Stimulated activated CD8-positive, alpha-beta memory T cell treated with anti-CD3 and anti-CD28 coated beads, Interleukin-4, amount 100 ng/mL, for 48 hours (primary cell): ENCODE measurements at regions not wholly inside any gene's neighbourhood (a gene's known extent, or its start where the extent isn't known, plus 50 kb on each side); places are given as distances from the start of the nearest gene placed in this dataset.
"Not testable (repeated sequence)": the region's sequence is repeated elsewhere in the genome, so short reads cannot be mapped to it uniquely, and the experiment has no call there.

Source experiments
- DNase-seq: peaks from one replicate; pipeline ENCODE4 v3.0.0-alpha.2; 2020

GRCh38 chr17:83192161-83192788, 112.9 kb downstream of the METRNL start:
- DNase-seq = peak; percentile 31

- not testable (repeated sequence) for DNase-seq
Measured at GRCh38 chr17:83192789-83193335, 113.5 kb downstream of the METRNL start.

- DNase-seq = peak; percentile 59
Measured at GRCh38 chr17:83193336-83194185, 114.2 kb downstream of the METRNL start.

GRCh38 chr17:83194186-83194561, 114.8 kb downstream of the METRNL start:
- no peak for DNase-seq

GRCh38 chr17:83194761-83195329, 115.4 kb downstream of the METRNL start:
- peak; percentile 45 for DNase-seq

GRCh38 chr17:83195330-83196023, 116.1 kb downstream of the METRNL start:
- no peak for DNase-seq

GRCh38 chr17:83196024-83196365, 116.6 kb downstream of the METRNL start:
- peak; percentile 23 for DNase-seq

- DNase-seq = peak; percentile 25
Measured at GRCh38 chr17:83196366-83196765, 117.0 kb downstream of the METRNL start.

- peak; percentile 18 for DNase-seq
Measured at GRCh38 chr17:83196973-83197880, 117.8 kb downstream of the METRNL start.

GRCh38 chr17:83198366-83199341, 119.2 kb downstream of the METRNL start:
- DNase-seq = no peak

- DNase-seq = peak; percentile 90
Measured at GRCh38 chr17:83199500-83200201, 120.2 kb downstream of the METRNL start.

GRCh38 chr17:83200231-83200699, 120.9 kb downstream of the METRNL start:
- peak; percentile 89 for DNase-seq

GRCh38 chr17:83200751-83201150, 121.3 kb downstream of the METRNL start:
- no peak for DNase-seq

GRCh38 chr17:83201206-83202001, 122.0 kb downstream of the METRNL start:
- peak; percentile 25 for DNase-seq

GRCh38 chr17:83202002-83203000, 122.9 kb downstream of the METRNL start:
- peak; percentile 26 for DNase-seq

GRCh38 chr17:83203073-83203471, 123.7 kb downstream of the METRNL start:
- DNase-seq = peak; percentile 42

GRCh38 chr17:83203472-83204221, 124.2 kb downstream of the METRNL start:
- DNase-seq = peak; percentile 25
